ENCODE measurements at regions not wholly inside any gene's neighbourhood (a gene's known extent, or its start where the extent isn't known, plus 50 kb on each side); places are given as distances from the start of the nearest gene placed in this dataset.

- ChIA-PET POLR2A (no interaction called here), CTCF (interaction anchor here (0.6 kb wide), 1 partner anchor 499 kb away, joined by 3 read pairs; no protein-coding TSS in a partner anchor)
- no peak for DNase-seq
- H3K79me2 ChIP-seq (ENCODE audit: insufficient read depth): no peaks in the 10 kb centered on the region
- no peaks in the 10 kb centered on the region for H3K9me3 ChIP-seq
- no peak overlapping the region for H2AFZ ChIP-seq (ENCODE audit: low read depth)
- H3K4me1 ChIP-seq (ENCODE audit: control insufficient read depth in 1 of 2, insufficient read depth in 2 of 2, low read depth in 1 of 2, low read length in 1 of 2): no peaks in the 10 kb centered on the region
- no peak overlapping the region for H3K27ac ChIP-seq (ENCODE audit: low read depth in 2 of 2, low read length in 1 of 2)
- H3F3A ChIP-seq (replicated peaks; ENCODE audit: insufficient read depth): no peaks in the 10 kb centered on the region
- H3K4me3 ChIP-seq (ENCODE audit: low read depth in 2 of 2, low read length in 1 of 2): no peak overlapping the region
- WGBS (ENCODE audit: low lambda C conversion rate): 21% methylated on average over 4 of the region's 4 CpGs
- H3K9ac ChIP-seq: no peak overlapping the region
- H3K9me2 ChIP-seq: no peaks in the 10 kb centered on the region
- H3K27me3 ChIP-seq (ENCODE audit: insufficient read depth): no peaks in the 10 kb centered on the region
- TF ChIP-seq TCF12 (IDR thresholded peaks at IDR 0.05): no peak
- TF ChIP-seq ZBTB33 (IDR thresholded peaks at IDR 0.05; ENCODE audit: borderline replicate concordance, low read depth): no peak
- TF ChIP-seq GATA2 (CRISPR knock-in tag; IDR thresholded peaks at IDR 0.05): no peak
- TF ChIP-seq RAD21 (IDR thresholded peaks at IDR 0.05; ENCODE audit: low read length): no peak
- TF ChIP-seq RFX5 (IDR thresholded peaks at IDR 0.05; ENCODE audit: low read length): no peak
- no peak for TF ChIP-seq NRF1 (IDR thresholded peaks at IDR 0.05; ENCODE audit: low read depth, low read length)
- TF ChIP-seq YY1 (IDR thresholded peaks at IDR 0.05; ENCODE audit: low read depth): no peak
- no peak for TF ChIP-seq EZH2phosphoT487 (IDR thresholded peaks at IDR 0.05; ENCODE audit: borderline replicate concordance, low read depth)
- no peak for TF ChIP-seq IRF3 (IDR thresholded peaks at IDR 0.05; ENCODE audit: low read depth, low read length)
- TF ChIP-seq SMC3 (IDR thresholded peaks at IDR 0.05; ENCODE audit: low read depth, low read length): no peak
- H4K20me1 ChIP-seq (ENCODE audit: insufficient read depth): no peaks in the 10 kb centered on the region
- no peaks in the 10 kb centered on the region for H3K36me3 ChIP-seq (replicated peaks in 1 of 2; ENCODE audit: control insufficient read depth in 1 of 2, insufficient read depth in 2 of 2, low read length in 1 of 2)
- no peak overlapping the region for H3K4me2 ChIP-seq
Measured at GRCh38 chr7:50185208-50185607, 92.2 kb upstream of the ZPBP start.

GRCh38 chr7:50184271-50184990 is 91.4 kb upstream of the ZPBP start:
- DNase-seq: no peak
- H3K4me2 ChIP-seq: no peak overlapping the region
- no peaks in the 10 kb centered on the region for H4K20me1 ChIP-seq (ENCODE audit: insufficient read depth)
- no peak for TF ChIP-seq USF2 (IDR thresholded peaks at IDR 0.05; ENCODE audit: borderline replicate concordance, low read depth, low read length)
- POLR2A ChIA-PET: no interaction called here
- H3K36me3 ChIP-seq (replicated peaks in 1 of 2; ENCODE audit: control insufficient read depth in 1 of 2, insufficient read depth in 2 of 2, low read length in 1 of 2): no peaks in the 10 kb centered on the region
- no peaks in the 10 kb centered on the region for H3K9me2 ChIP-seq
- H3K27me3 ChIP-seq (ENCODE audit: insufficient read depth): no peaks in the 10 kb centered on the region
- CTCF ChIA-PET: interaction anchor here (0.6 kb wide), 1 partner anchor 500 kb away, joined by 3 read pairs; no protein-coding TSS in a partner anchor
- WGBS (ENCODE audit: low lambda C conversion rate): 37% methylated on average over 11 of the region's 11 CpGs
- H3K27ac ChIP-seq (ENCODE audit: low read depth in 2 of 2, low read length in 1 of 2): no peak overlapping the region
- no peaks in the 10 kb centered on the region for H3K79me2 ChIP-seq (ENCODE audit: insufficient read depth)
- H3K9me3 ChIP-seq: no peaks in the 10 kb centered on the region
- H3K4me3 ChIP-seq (ENCODE audit: low read depth in 2 of 2, low read length in 1 of 2): no peak overlapping the region
- H2AFZ ChIP-seq (ENCODE audit: low read depth): no peak overlapping the region
- H3K9ac ChIP-seq: no peak overlapping the region
- H3K4me1 ChIP-seq (ENCODE audit: control insufficient read depth in 1 of 2, insufficient read depth in 2 of 2, low read depth in 1 of 2, low read length in 1 of 2): peaks cover 0 to 3% of the 10 kb centered on the region in 2 experiments; a peak in 1 of 4 replicates
- H3F3A ChIP-seq (replicated peaks; ENCODE audit: insufficient read depth): no peaks in the 10 kb centered on the region
